HG02885 (cell line): ENCODE measurements at regions not wholly inside any gene's neighbourhood (a gene's known extent, or its start where the extent isn't known, plus 50 kb on each side); places are given as distances from the start of the nearest gene placed in this dataset.

Experiments
- ATAC-seq: cut with Tn5 transposase; IDR thresholded peaks from one replicate; pipeline ENCODE4 v1.9.1; 2021; ENCODE audit warnings: mild to moderate bottlenecking; ENCODE audit not compliant: unreplicated experiment, poor library complexity

- peak; percentile 42 for ATAC-seq
Measured at GRCh38 chr3:76565496-76566210, 474.2 kb upstream of the ROBO2 start.

GRCh38 chr3:76566211-76566534 is 473.7 kb upstream of the ROBO2 start:
- ATAC-seq, result no peak

- ATAC-seq, result no peak
Measured at GRCh38 chr3:76566904-76567303, 473.0 kb upstream of the ROBO2 start.

- ATAC-seq, result no peak
Measured at GRCh38 chr3:76570436-76571057, 469.4 kb upstream of the ROBO2 start.

- no peak for ATAC-seq
Measured at GRCh38 chr3:76576201-76576600, 463.7 kb upstream of the ROBO2 start.

- no peak for ATAC-seq
Measured at GRCh38 chr3:76582098-76582497, 457.8 kb upstream of the ROBO2 start.

GRCh38 chr3:76582632-76583378 is 457.1 kb upstream of the ROBO2 start:
- no peak for ATAC-seq

GRCh38 chr3:76585794-76586392 is 454.0 kb upstream of the ROBO2 start:
- no peak for ATAC-seq

GRCh38 chr3:76586471-76586870 is 453.4 kb upstream of the ROBO2 start:
- no peak for ATAC-seq

GRCh38 chr3:76610150-76610549 is 429.7 kb upstream of the ROBO2 start:
- ATAC-seq, result no peak

- ATAC-seq, result no peak
Measured at GRCh38 chr3:76615719-76616118, 424.2 kb upstream of the ROBO2 start.

- ATAC-seq, result no peak
Measured at GRCh38 chr3:76624164-76624563, 415.7 kb upstream of the ROBO2 start.

GRCh38 chr3:76627236-76627635 is 412.7 kb upstream of the ROBO2 start:
- ATAC-seq, result no peak

GRCh38 chr3:76631251-76631650 is 408.6 kb upstream of the ROBO2 start:
- ATAC-seq, result no peak

- no peak for ATAC-seq
Measured at GRCh38 chr3:76638006-76638405, 401.9 kb upstream of the ROBO2 start.

- ATAC-seq, result no peak
Measured at GRCh38 chr3:76643623-76644304, 396.1 kb upstream of the ROBO2 start.

GRCh38 chr3:76644305-76644675 is 395.6 kb upstream of the ROBO2 start:
- no peak for ATAC-seq

- no peak for ATAC-seq
Measured at GRCh38 chr3:76645724-76646123, 394.2 kb upstream of the ROBO2 start.

GRCh38 chr3:76646921-76647562 is 392.9 kb upstream of the ROBO2 start:
- ATAC-seq, result no peak

- ATAC-seq, result no peak
Measured at GRCh38 chr3:76651784-76652183, 388.1 kb upstream of the ROBO2 start.
